Erythroblast (primary cell): ENCODE measurements at regions not wholly inside any gene's neighbourhood (a gene's known extent, or its start where the extent isn't known, plus 50 kb on each side); places are given as distances from the start of the nearest gene placed in this dataset.

Experiments
- GATA1 ChIP-seq: IDR thresholded peaks from 2 replicates; pipeline ENCODE4 v1.6.1; 2011; ENCODE audit warnings: low read depth, mild to moderate bottlenecking, control low read depth, low read length, moderate library complexity
- POLR2A ChIP-seq: IDR thresholded peaks from 2 replicates; pipeline ENCODE4 v1.6.1; 2011; ENCODE audit warnings: mild to moderate bottlenecking, low read length

DNA sequence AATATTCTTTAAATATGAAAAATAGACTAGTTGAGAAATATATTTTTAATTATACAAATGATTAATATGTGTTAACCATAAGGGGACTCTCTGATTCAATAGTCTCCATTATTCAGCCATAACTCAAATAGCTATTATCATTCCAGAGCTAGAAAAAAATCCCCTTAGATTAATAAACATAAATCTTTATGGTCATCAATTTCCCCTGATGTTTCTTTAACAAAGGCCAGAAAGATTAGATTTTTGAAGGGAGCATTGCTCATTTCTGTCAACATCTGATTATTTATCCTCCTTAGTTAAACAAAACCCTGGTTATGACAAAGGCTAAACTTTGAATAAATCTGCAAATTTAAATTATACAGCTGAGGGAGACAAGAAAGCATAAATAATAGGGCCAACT is 215.7 kb downstream of the PLA2G4A start:
- no peak for TF ChIP-seq POLR2A
- TF ChIP-seq GATA1 = no peak
